ENCODE measurements at regions not wholly inside any gene's neighbourhood (a gene's known extent, or its start where the extent isn't known, plus 50 kb on each side); places are given as distances from the start of the nearest gene placed in this dataset.

DNA sequence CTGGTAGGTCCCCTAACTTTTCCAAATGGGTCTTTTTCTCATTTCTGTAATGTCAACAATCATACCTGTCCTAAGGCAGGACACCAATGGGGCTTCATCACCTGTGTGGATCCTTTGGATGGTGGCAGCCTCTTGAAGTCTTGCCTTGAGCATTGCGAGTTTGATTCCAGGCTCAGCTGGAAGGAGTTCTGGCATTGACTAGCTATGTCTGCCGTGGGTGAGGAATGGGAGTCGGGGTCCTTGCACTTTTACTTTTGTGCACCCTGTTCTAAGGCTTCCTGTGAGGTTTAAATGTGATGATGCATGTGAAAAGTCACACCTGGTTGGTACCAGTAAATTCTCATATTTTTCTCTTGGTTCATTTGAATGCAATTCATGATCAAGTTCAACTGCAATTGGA lies 55.9 kb upstream of the CTBP2 start:
- ChIA-PET CTCF (no interaction called here), POLR2A (no interaction called here)
- no TSS peak for BruUV-seq (replicated peaks)
- TF ChIP-seq FOS (IDR thresholded peaks at IDR 0.05; ENCODE audit: borderline replicate concordance, insufficient read depth, low read length) (no peak), POLR2A (IDR thresholded peaks at IDR 0.05; ENCODE audit: low read depth, low read length) (no peak), MYC (IDR thresholded peaks at IDR 0.05; ENCODE audit: low read depth, low read length) (no peak)
- H2AFZ ChIP-seq (ENCODE audit: low read depth, low read length) = no peak overlapping the region
- DNase-seq (ENCODE audit: low read depth, low spot score) = no peak
- no peak for FAIRE-seq
- dilution Hi-C loops (cut with MboI; ENCODE audit: extremely low pct_ligation_motif_present, low sequenced_read_pairs) = no loop called here
- no peaks in the 10 kb centered on the region for H3K9me1 ChIP-seq (replicated peaks; ENCODE audit: control insufficient read depth, extremely low read depth, insufficient read depth, low read length)
- H3K27me3 ChIP-seq (ENCODE audit: control insufficient read depth in 2 of 2, insufficient read depth in 2 of 2, low read length in 2 of 2) = no peaks in the 10 kb centered on the region
- H3K4me3 ChIP-seq (replicated peaks in 1 of 3; ENCODE audit: insufficient read depth in 1 of 3, low read depth in 1 of 3, low read length in 3 of 3) = no peak overlapping the region
- H3K36me3 ChIP-seq (ENCODE audit: control insufficient read depth in 2 of 2, extremely low read depth in 1 of 2, insufficient read depth in 2 of 2, low read length in 2 of 2) = no peaks in the 10 kb centered on the region
- H3K9me3 ChIP-seq (replicated peaks; ENCODE audit: control insufficient read depth, insufficient read depth, low read length) = no peaks in the 10 kb centered on the region
- no peaks in the 10 kb centered on the region for H3K79me2 ChIP-seq (ENCODE audit: control insufficient read depth, insufficient read depth, low read length)
- H3K4me1 ChIP-seq (ENCODE audit: control insufficient read depth, extremely low read depth, insufficient read depth, low read length) = no peaks in the 10 kb centered on the region
- no peak overlapping the region for H3K4me2 ChIP-seq (ENCODE audit: insufficient read depth, low read length)
- no peak overlapping the region for H3K9ac ChIP-seq (replicated peaks; ENCODE audit: extremely low read depth, insufficient read depth, low read length)
- no peaks in the 10 kb centered on the region for H4K20me1 ChIP-seq (replicated peaks; ENCODE audit: control insufficient read depth, extremely low read depth, insufficient read depth, low read length)
- H3K27ac ChIP-seq (ENCODE audit: insufficient read depth, low read depth, low read length) = no peak overlapping the region
- intact Hi-C loops (cut with micrococcal nuclease) = no loop called here

DNA sequence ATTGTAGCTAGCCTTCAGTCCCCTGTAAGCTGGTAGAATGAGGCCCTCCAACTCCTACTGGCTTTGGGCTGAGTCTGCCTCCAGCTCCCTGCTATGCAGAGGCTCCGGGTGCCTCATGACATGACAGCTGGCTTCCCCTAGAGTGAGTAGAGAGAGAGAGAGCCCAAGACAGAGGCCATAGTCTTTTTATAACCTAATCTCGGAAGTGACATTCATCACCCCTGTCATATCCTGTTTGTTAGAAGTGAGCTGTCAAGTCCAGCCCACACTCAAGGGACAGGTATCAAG lies 53.9 kb upstream of the CTBP2 start:
- Histone ChIP-seq H3K9ac (replicated peaks; ENCODE audit: extremely low read depth, insufficient read depth, low read length) (no peak overlapping the region), H3K4me3 (replicated peaks in 1 of 3; ENCODE audit: insufficient read depth in 1 of 3, low read depth in 1 of 3, low read length in 3 of 3) (no peak overlapping the region), H3K27ac (ENCODE audit: insufficient read depth, low read depth, low read length) (no peak overlapping the region), H3K36me3 (ENCODE audit: control insufficient read depth in 2 of 2, extremely low read depth in 1 of 2, insufficient read depth in 2 of 2, low read length in 2 of 2) (no peaks in the 10 kb centered on the region), H4K20me1 (replicated peaks; ENCODE audit: control insufficient read depth, extremely low read depth, insufficient read depth, low read length) (no peaks in the 10 kb centered on the region), H3K79me2 (ENCODE audit: control insufficient read depth, insufficient read depth, low read length) (no peaks in the 10 kb centered on the region), H3K9me3 (replicated peaks; ENCODE audit: control insufficient read depth, insufficient read depth, low read length) (no peaks in the 10 kb centered on the region), H3K4me1 (ENCODE audit: control insufficient read depth, extremely low read depth, insufficient read depth, low read length) (no peaks in the 10 kb centered on the region), H3K9me1 (replicated peaks; ENCODE audit: control insufficient read depth, extremely low read depth, insufficient read depth, low read length) (no peaks in the 10 kb centered on the region), H2AFZ (ENCODE audit: low read depth, low read length) (no peak overlapping the region), H3K4me2 (ENCODE audit: insufficient read depth, low read length) (no peak overlapping the region), H3K27me3 (ENCODE audit: control insufficient read depth in 2 of 2, insufficient read depth in 2 of 2, low read length in 2 of 2) (no peaks in the 10 kb centered on the region)
- intact Hi-C loops (cut with micrococcal nuclease) (no loop called here), dilution Hi-C loops (cut with MboI; ENCODE audit: extremely low pct_ligation_motif_present, low sequenced_read_pairs) (no loop called here)
- POLR2A ChIA-PET = no interaction called here
- CTCF ChIA-PET = interaction anchor here (1.0 to 1.1 kb wide), 2 partner anchors 13 to 131 kb away, joined by 3 to 4 read pairs; no protein-coding TSS in a partner anchor
- no peak for DNase-seq (ENCODE audit: low read depth, low spot score)
- TF ChIP-seq POLR2AphosphoS5 (IDR thresholded peaks at IDR 0.05; ENCODE audit: insufficient read depth, low read depth, low read length) (no peak), FOS (IDR thresholded peaks at IDR 0.05; ENCODE audit: borderline replicate concordance, insufficient read depth, low read length) (no peak), MYC (IDR thresholded peaks at IDR 0.05; ENCODE audit: low read depth, low read length) (no peak), JUN (IDR thresholded peaks at IDR 0.05; ENCODE audit: borderline replicate concordance, insufficient read depth, insufficient read length, low read depth) (no peak), POLR2A (IDR thresholded peaks at IDR 0.05; ENCODE audit: low read depth, low read length) (no peak), EZH2 (IDR thresholded peaks at IDR 0.05; ENCODE audit: borderline replicate concordance, low read depth, low read length, severe bottlenecking) (no peak), GATA2 (IDR thresholded peaks at IDR 0.05; ENCODE audit: insufficient read depth, insufficient read length, low read depth, low read length) (no peak)
- TF ChIP-seq, protein P1, sequence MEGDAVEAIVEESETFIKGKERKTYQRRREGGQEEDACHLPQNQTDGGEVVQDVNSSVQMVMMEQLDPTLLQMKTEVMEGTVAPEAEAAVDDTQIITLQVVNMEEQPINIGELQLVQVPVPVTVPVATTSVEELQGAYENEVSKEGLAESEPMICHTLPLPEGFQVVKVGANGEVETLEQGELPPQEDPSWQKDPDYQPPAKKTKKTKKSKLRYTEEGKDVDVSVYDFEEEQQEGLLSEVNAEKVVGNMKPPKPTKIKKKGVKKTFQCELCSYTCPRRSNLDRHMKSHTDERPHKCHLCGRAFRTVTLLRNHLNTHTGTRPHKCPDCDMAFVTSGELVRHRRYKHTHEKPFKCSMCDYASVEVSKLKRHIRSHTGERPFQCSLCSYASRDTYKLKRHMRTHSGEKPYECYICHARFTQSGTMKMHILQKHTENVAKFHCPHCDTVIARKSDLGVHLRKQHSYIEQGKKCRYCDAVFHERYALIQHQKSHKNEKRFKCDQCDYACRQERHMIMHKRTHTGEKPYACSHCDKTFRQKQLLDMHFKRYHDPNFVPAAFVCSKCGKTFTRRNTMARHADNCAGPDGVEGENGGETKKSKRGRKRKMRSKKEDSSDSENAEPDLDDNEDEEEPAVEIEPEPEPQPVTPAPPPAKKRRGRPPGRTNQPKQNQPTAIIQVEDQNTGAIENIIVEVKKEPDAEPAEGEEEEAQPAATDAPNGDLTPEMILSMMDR (IDR thresholded peaks at IDR 0.05; ENCODE audit: extremely low read depth in 1 of 2, insufficient read depth in 1 of 2, low read depth in 1 of 2, low read length in 2 of 2) = no peak
- TF ChIP-seq, protein P2, sequence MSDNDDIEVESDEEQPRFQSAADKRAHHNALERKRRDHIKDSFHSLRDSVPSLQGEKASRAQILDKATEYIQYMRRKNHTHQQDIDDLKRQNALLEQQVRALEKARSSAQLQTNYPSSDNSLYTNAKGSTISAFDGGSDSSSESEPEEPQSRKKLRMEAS (IDR thresholded peaks at IDR 0.05; ENCODE audit: insufficient read depth, insufficient read length) = no peak
- BruUV-seq (replicated peaks) = no TSS peak
- no peak for FAIRE-seq
